Suprapubic skin (tissue), 4 donors: ENCODE measurements at regions not wholly inside any gene's neighbourhood (a gene's known extent, or its start where the extent isn't known, plus 50 kb on each side); places are given as distances from the start of the nearest gene placed in this dataset.

ENCODE experiments used
- EP300 ChIP-seq: sonication (generic); formaldehyde crosslinking; IDR thresholded peaks from one replicate; pipeline ENCODE4 v1.6.1; 2017; ENCODE audit warnings: antibody characterized with exemption
- POLR2A ChIP-seq, 2 donors: fragments of 450-650 bp; IDR thresholded peaks; one replicate each; pipeline ENCODE4 v1.6.1; 2017; ENCODE audit warnings: antibody characterized with exemption in 2 of 2, mild to moderate bottlenecking in 2 of 2, moderate library complexity in 2 of 2
- POLR2AphosphoS5 ChIP-seq, 3 donors: sonication (generic); formaldehyde crosslinking; IDR thresholded peaks; one replicate each; pipeline ENCODE4 v1.6.1; 2017; ENCODE audit warnings: antibody characterized with exemption in 3 of 3
- TF ChIP-seq, protein P1 (sequence below), 2 donors: fragments of 200-600 bp in 1 of 2; fragments of 450-650 bp in 1 of 2; sonication (generic) in 1 of 2; IDR thresholded peaks; one replicate each; pipeline ENCODE4 v1.5.1; 2016 to 2019; ENCODE audit warnings: antibody characterized with exemption in 2 of 2, mild to moderate bottlenecking in 1 of 2, moderate library complexity in 1 of 2

GRCh38 chr13:72185776-72186175 is 318.8 kb upstream of the DACH1 start:
- TF ChIP-seq POLR2A (IDR thresholded peaks at IDR 0.05) (no peak), EP300 (no peak), POLR2AphosphoS5 (IDR thresholded peaks at IDR 0.05) (no peak)
- TF ChIP-seq, protein P1, sequence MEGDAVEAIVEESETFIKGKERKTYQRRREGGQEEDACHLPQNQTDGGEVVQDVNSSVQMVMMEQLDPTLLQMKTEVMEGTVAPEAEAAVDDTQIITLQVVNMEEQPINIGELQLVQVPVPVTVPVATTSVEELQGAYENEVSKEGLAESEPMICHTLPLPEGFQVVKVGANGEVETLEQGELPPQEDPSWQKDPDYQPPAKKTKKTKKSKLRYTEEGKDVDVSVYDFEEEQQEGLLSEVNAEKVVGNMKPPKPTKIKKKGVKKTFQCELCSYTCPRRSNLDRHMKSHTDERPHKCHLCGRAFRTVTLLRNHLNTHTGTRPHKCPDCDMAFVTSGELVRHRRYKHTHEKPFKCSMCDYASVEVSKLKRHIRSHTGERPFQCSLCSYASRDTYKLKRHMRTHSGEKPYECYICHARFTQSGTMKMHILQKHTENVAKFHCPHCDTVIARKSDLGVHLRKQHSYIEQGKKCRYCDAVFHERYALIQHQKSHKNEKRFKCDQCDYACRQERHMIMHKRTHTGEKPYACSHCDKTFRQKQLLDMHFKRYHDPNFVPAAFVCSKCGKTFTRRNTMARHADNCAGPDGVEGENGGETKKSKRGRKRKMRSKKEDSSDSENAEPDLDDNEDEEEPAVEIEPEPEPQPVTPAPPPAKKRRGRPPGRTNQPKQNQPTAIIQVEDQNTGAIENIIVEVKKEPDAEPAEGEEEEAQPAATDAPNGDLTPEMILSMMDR (IDR thresholded peaks at IDR 0.05), result no peak
